C4-2B (cell line): ENCODE measurements at regions not wholly inside any gene's neighbourhood (a gene's known extent, or its start where the extent isn't known, plus 50 kb on each side); places are given as distances from the start of the nearest gene placed in this dataset.

ENCODE experiments used
- ZFX ChIP-seq: fragments of 450-650 bp; IDR thresholded peaks from 2 replicates; pipeline ENCODE4 v1.6.1; 2017
- TF ChIP-seq, protein P1 (sequence below): fragments of 450-650 bp; conservative IDR thresholded peaks from 2 replicates; pipeline ENCODE4 v1.5.1; 2017; ENCODE audit warnings: mild to moderate bottlenecking

GRCh38 chr3:43224405-43225073, 61.8 kb upstream of the SNRK start:
- TF ChIP-seq, protein P1, sequence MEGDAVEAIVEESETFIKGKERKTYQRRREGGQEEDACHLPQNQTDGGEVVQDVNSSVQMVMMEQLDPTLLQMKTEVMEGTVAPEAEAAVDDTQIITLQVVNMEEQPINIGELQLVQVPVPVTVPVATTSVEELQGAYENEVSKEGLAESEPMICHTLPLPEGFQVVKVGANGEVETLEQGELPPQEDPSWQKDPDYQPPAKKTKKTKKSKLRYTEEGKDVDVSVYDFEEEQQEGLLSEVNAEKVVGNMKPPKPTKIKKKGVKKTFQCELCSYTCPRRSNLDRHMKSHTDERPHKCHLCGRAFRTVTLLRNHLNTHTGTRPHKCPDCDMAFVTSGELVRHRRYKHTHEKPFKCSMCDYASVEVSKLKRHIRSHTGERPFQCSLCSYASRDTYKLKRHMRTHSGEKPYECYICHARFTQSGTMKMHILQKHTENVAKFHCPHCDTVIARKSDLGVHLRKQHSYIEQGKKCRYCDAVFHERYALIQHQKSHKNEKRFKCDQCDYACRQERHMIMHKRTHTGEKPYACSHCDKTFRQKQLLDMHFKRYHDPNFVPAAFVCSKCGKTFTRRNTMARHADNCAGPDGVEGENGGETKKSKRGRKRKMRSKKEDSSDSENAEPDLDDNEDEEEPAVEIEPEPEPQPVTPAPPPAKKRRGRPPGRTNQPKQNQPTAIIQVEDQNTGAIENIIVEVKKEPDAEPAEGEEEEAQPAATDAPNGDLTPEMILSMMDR = no peak
- no peak for TF ChIP-seq ZFX
